Fibroblast of lung (primary cell): ENCODE measurements at regions not wholly inside any gene's neighbourhood (a gene's known extent, or its start where the extent isn't known, plus 50 kb on each side); places are given as distances from the start of the nearest gene placed in this dataset.

Experiments used
- DNase-seq, 2 donors: peaks; one replicate each; pipeline versions ENCODE4 v3.0.0 to v3.0.0-alpha.2; 2010; ENCODE audit warnings: low read depth in 2 of 2
- H2AFZ ChIP-seq: 2 replicates; pipeline ENCODE4 v1.5.1; 2012; ENCODE audit warnings: low read length, control low read depth, inconsistent platforms
- H3K27ac ChIP-seq: 2 replicates; pipeline ENCODE4 v1.5.1; 2011; ENCODE audit warnings: low read length, control low read depth; ENCODE audit not compliant: insufficient read depth
- H3K27me3 ChIP-seq: 2 replicates; pipeline ENCODE4 v1.5.1; 2011; ENCODE audit warnings: mild to moderate bottlenecking, low read length; ENCODE audit not compliant: control insufficient read depth, insufficient read depth
- H3K36me3 ChIP-seq: 2 replicates; pipeline ENCODE4 v1.5.1; 2011; ENCODE audit warnings: low read length; ENCODE audit not compliant: control insufficient read depth, insufficient read depth
- H3K4me1 ChIP-seq: 2 replicates; pipeline ENCODE4 v1.5.1; 2011; ENCODE audit warnings: low read length; ENCODE audit not compliant: control insufficient read depth, insufficient read depth; ENCODE audit errors: extremely low read depth
- H3K4me2 ChIP-seq: 2 replicates; pipeline ENCODE4 v1.5.1; 2011; ENCODE audit warnings: low read length, control low read depth; ENCODE audit not compliant: insufficient read depth; ENCODE audit errors: extremely low read depth
- H3K4me3 ChIP-seq, 4 experiments: fragments of 200-600 bp in 1 of 4; sonication (generic) in 1 of 4; replicated peaks in 1 of 4; 2 replicates each; pipeline ENCODE4 v1.5.1; 2011 to 2016; ENCODE audit warnings: low read length in 4 of 4, low read depth in 3 of 4, mild to moderate bottlenecking in 3 of 4, control low read depth in 2 of 4, inconsistent platforms in 1 of 4, mixed read lengths in 1 of 4; ENCODE audit not compliant: insufficient read depth in 1 of 4; ENCODE audit errors: control extremely low read depth in 1 of 4
- H3K79me2 ChIP-seq: 2 replicates; pipeline ENCODE4 v1.5.1; 2012; ENCODE audit warnings: mild to moderate bottlenecking, low read length, inconsistent platforms; ENCODE audit not compliant: control insufficient read depth, insufficient read depth
- H3K9ac ChIP-seq: 2 replicates; pipeline ENCODE4 v1.5.1; 2011; ENCODE audit warnings: mild to moderate bottlenecking, low read length, control low read depth; ENCODE audit not compliant: insufficient read depth
- H3K9me3 ChIP-seq: 2 replicates; pipeline ENCODE4 v1.5.1; 2012; ENCODE audit warnings: low read depth, low read length; ENCODE audit not compliant: control insufficient read depth, insufficient read depth
- H4K20me1 ChIP-seq: 2 replicates; pipeline ENCODE4 v1.5.1; 2011; ENCODE audit warnings: low read length; ENCODE audit not compliant: control insufficient read depth, insufficient read depth; ENCODE audit errors: extremely low read depth
- CTCF ChIP-seq, 2 donors: IDR thresholded peaks in 1 of 2; conservative IDR thresholded peaks in 1 of 2; 1 replicate in 1 of 2; 2 replicates in 1 of 2; pipeline ENCODE4 v1.5.1; 2011 to 2012; ENCODE audit warnings: low read length in 2 of 2, control low read depth in 1 of 2, inconsistent platforms in 1 of 2, low read depth in 1 of 2, mild to moderate bottlenecking in 1 of 2
- EZH2 ChIP-seq: IDR thresholded peaks from 2 replicates; pipeline ENCODE4 v1.5.1; 2012; ENCODE audit warnings: low read length, control low read depth, mild to moderate bottlenecking; ENCODE audit errors: missing control alignments

GRCh38 chr10:111150691-111151090 is 73.9 kb downstream of the ADRA2A start:
- H3K9ac ChIP-seq: no peak overlapping the region
- no peak overlapping the region for H3K4me2 ChIP-seq
- no peak overlapping the region for H2AFZ ChIP-seq
- no peaks in the 10 kb centered on the region for H3K27me3 ChIP-seq
- H3K36me3 ChIP-seq: no peaks in the 10 kb centered on the region
- no peaks in the 10 kb centered on the region for H3K4me1 ChIP-seq
- DNase-seq: no peak
- H3K9me3 ChIP-seq: no peaks in the 10 kb centered on the region
- no peaks in the 10 kb centered on the region for H4K20me1 ChIP-seq
- H3K27ac ChIP-seq: no peak overlapping the region
- no peak overlapping the region for H3K4me3 ChIP-seq
- TF ChIP-seq EZH2 (no peak), CTCF (conservative IDR thresholded peaks at IDR 0.05 in 1 of 2, IDR thresholded peaks at IDR 0.05 in 1 of 2; ENCODE audit: low read depth in 1 of 2, low read length in 2 of 2) (no peak)
- H3K79me2 ChIP-seq: no peaks in the 10 kb centered on the region

GRCh38 chr10:111151595-111152307 is 74.9 kb downstream of the ADRA2A start:
- TF ChIP-seq CTCF (conservative IDR thresholded peaks at IDR 0.05 in 1 of 2, IDR thresholded peaks at IDR 0.05 in 1 of 2; ENCODE audit: low read depth in 1 of 2, low read length in 2 of 2) (no peak), EZH2 (no peak)
- Histone ChIP-seq H3K36me3 (no peaks in the 10 kb centered on the region), H3K4me3 (no peak overlapping the region), H3K4me2 (no peak overlapping the region), H3K27me3 (no peaks in the 10 kb centered on the region), H3K27ac (no peak overlapping the region), H3K9ac (no peak overlapping the region), H3K79me2 (no peaks in the 10 kb centered on the region), H3K9me3 (no peaks in the 10 kb centered on the region), H3K4me1 (no peaks in the 10 kb centered on the region), H2AFZ (no peak overlapping the region), H4K20me1 (no peaks in the 10 kb centered on the region)
- no peak for DNase-seq

GRCh38 chr10:111156754-111157153 is 79.9 kb downstream of the ADRA2A start:
- no peaks in the 10 kb centered on the region for H3K4me1 ChIP-seq

More at GRCh38 chr10:111156754-111157153, 79.9 kb downstream of the ADRA2A start:
- Histone ChIP-seq H3K4me3 (no peak overlapping the region), H4K20me1 (no peaks in the 10 kb centered on the region), H3K79me2 (no peaks in the 10 kb centered on the region), H3K9me3 (no peaks in the 10 kb centered on the region), H2AFZ (no peak overlapping the region), H3K4me2 (no peak overlapping the region), H3K27ac (no peak overlapping the region), H3K9ac (no peak overlapping the region), H3K36me3 (no peaks in the 10 kb centered on the region), H3K27me3 (no peaks in the 10 kb centered on the region)
- no peak for DNase-seq
- TF ChIP-seq EZH2 (no peak), CTCF (conservative IDR thresholded peaks at IDR 0.05 in 1 of 2, IDR thresholded peaks at IDR 0.05 in 1 of 2; ENCODE audit: low read depth in 1 of 2, low read length in 2 of 2) (no peak)
